GM21619 (cell line): ENCODE measurements at regions not wholly inside any gene's neighbourhood (a gene's known extent, or its start where the extent isn't known, plus 50 kb on each side); places are given as distances from the start of the nearest gene placed in this dataset.

Experiments used
- ATAC-seq: cut with Tn5 transposase; IDR thresholded peaks from one replicate; pipeline ENCODE4 v1.9.1; 2021; ENCODE audit not compliant: unreplicated experiment

DNA sequence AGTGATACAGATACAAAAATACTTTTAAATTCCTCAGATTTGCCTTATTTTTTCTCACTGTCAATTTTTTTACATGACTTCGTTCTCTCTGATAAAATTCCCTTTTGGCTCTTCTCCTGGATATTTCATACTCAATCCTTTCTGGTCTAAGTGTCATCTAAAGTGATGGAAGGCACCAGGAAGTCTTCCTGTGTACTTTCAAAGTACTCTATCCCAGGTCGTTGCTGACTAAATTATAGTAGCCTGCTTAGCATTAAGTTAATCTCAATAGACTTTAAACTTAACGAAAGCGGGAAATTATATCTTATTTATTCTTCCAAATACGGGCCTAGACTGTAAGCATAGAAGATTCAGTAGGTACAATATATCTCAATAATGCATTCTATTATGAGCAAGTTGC lies 67.8 kb downstream of the CASP12 start:
- no peak for ATAC-seq

DNA sequence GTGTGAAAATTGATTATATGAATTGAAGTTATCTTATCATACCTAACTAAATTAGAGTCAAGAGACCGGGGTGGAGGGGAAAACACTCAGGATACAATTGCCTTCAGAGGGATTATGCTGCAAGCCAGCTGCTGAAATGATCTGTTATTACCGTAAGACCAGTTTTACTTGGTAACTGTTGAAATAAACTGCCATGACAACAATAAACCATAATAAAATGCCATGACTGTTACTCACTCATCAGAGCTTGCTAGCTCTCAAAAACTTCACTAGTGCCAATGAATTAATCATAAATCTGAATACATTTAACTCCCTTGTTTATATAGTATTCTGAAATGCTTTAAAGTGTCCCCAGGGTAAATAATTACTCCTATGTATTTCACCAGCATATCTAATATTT lies 68.2 kb downstream of the CASP12 start:
- no peak for ATAC-seq

DNA sequence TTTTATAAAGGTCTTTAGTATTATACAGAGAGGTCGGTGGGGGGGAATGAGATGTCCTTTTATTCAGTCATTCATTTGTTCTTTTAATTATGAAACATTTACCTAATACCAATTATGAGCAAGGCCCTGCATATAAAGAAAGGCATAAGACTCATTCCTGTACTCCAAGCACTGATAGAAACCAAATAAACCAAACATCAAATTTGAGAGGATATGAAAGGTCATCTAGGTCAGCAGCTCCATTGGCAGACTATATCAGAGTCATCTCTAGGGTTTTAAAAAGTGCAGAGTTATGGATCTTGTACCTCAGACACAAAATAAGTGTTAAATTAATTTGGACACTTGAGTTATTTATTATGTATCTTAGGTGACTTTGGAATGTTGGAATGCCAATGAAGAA lies 71.5 kb downstream of the CASP12 start:
- no peak for ATAC-seq

DNA sequence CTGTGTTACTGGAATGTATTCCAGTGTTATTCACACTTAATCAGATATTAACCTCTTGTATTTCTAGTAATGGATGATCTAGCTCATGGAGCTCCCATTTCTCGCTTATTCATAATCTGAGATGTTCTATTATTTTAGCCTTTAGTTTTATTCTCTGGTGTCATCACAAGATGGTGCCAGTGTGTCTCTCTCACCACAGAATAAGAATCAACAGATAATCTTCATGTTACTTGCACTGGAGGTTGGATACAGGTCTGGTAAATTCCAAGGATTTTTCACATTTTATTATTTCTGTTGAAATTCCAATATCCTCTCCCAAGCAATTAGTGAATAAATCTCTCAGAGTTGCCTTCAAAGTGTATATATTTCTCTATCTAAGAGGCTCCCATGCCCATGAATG lies 74.6 kb downstream of the CASP12 start:
- ATAC-seq = no peak

DNA sequence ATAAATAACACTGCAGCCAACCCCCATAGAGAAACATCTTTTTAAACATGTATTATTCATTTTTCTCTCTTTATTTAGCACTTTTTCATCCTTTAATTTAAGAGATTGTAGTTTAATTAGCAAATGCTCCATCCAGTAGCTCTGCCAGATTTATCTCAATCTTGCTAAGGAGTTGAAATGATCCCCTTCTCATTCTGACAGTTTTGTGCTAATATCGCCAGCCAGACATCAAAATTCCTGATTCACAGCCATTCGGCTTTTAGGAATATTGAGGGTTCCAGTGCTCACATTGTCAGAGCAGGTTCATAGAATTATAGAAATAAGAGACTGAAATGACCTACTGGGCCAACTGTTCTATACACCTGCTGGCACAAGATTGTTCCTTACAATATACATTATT lies 77.8 kb downstream of the CASP12 start:
- ATAC-seq = no peak

DNA sequence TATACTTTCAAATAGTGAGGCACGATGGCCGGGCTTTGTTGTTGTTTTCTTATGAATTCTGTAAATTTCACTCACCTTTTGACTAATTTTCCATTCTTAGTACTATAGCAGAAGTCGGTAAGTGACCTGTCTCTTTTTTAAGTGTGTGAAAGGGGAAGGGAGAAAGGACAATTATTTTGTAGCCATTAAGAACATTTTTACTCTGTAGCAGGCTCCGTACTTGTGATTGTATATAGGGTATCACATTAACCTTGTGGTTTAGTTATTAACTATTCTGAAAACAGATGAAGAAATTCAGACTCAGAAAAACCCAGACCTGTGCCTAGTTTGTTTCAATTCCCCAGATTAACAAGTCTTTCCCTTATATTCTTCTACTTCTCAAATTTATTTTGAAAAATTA lies 78.7 kb downstream of the CASP12 start:
- no peak for ATAC-seq

DNA sequence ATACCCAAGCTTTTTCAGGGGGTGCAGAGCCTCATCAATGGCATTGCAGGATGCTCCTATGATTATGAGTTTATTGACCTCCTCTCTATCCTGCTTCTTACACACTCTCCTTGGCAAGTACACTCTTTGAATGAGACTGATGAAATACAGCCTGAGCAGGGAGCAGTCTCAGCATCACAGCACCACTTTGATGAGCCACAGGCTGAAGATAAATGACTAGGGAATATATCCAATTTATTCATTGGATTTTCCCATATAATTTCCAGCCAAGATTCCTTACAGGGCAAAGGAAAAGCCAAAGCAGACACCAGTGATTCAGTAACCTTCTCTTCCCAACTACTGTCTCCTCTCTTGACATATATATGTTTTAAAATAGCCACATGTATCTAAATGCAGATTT lies 79.2 kb downstream of the CASP12 start:
- ATAC-seq = no peak

DNA sequence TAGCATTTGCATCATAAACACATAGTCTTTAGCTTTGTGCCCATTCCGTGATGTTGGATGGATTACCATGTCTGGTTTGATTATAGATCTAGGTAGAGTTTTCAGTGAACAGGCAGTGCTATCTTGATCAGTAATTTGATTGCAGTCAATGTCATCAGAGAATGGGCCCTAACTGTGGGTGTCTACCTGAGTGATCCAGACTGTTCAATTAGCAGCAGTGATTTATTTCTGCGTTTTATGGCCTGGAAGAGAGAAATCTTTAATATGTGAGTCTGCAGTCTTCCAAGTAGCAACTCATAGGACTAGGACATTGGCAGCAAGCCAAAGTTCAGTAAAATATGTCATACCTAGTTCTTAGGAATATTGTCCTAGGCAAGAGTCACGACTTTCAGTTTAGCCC lies 80.3 kb downstream of the CASP12 start:
- ATAC-seq = no peak

DNA sequence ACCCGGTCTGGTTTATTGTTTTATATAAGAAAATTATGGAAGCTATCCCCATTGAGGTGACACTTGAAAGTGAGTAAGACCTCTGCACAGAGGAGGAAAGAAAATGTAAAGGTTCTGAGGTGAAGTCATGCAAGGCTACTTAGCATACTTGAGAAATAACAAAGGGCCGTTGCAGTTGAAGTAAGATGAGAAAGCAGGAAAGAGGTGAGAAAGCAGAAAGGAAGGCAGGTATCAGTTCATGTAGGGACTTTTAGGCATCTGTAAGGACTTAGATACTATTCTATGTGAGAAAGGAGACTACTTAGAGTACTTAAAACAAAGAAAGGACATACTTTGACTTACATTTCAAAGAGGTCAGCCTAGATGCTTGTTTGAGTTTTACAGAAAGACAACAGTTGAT lies 84.7 kb downstream of the CASP12 start:
- no peak for ATAC-seq

DNA sequence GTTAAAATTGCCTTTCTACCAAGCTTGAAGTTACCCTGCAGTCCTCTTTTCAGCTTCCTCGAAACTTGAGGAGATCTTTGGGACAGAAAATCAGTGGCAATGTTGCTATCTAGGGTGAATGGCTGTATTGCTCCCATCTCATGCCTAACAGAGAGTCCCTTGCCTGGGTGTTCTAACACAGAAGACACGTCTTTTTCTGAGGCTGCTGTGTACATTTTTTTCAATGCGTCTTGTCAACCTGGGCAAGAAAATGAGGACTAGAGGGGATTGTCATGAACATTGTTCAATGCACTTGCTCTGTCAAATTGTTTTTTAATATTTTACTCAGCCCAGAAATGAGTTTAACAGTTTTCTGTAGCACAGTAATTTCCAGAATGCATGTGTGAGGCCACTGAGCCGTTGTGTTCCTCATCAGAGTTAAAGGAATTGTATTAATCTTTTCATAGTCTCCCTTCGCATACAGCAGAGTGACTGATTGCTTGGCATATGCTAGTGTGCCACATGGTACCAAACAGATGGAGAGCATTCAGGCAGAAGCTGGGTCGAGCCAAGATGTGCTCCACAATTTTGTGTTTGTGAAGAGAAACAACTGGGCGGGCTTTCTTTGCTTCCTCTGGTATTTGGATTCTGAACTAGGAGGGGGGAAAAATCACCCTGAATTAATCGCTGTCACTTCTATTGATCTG lies 86.0 kb downstream of the CASP12 start:
- ATAC-seq = no peak

DNA sequence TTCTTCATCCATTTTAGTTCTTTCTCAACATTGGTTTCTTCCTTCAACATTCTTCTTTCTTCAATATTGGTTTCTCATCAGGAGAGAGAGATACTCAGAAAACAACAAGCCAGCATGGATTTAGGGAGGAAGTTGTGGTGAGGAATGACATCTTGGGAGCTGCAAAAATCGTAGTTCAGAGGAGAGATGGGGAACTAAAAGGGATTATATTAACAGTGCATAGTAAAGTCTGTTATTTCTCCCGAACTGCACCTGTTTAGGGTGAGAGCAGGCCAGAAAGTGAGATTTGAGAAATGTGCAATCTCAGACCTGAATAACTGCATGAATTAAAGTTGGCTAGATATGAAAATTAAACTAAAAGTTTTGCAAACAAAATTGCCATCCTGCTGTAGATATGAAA lies 94.5 kb downstream of the CASP12 start:
- no peak for ATAC-seq

DNA sequence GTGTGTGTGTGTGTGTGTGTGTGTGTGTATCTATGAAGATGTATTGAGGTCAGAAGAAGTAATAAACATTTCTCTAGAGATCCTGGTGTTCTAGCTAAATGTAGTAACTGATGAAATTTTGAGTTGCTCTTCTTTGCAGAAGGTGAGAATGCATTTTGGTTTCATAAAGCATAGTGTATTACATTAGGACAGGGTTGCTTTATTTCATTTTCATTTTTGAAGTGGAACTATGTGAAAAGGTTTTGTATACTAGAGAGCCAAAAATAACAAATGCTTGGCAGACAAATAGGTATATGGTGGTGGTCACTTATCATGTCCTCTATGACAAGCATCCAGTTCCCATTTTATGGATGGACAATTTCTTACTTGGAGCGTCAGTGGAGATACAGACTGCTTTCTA lies 99.0 kb downstream of the CASP12 start:
- ATAC-seq = peak; percentile 89

DNA sequence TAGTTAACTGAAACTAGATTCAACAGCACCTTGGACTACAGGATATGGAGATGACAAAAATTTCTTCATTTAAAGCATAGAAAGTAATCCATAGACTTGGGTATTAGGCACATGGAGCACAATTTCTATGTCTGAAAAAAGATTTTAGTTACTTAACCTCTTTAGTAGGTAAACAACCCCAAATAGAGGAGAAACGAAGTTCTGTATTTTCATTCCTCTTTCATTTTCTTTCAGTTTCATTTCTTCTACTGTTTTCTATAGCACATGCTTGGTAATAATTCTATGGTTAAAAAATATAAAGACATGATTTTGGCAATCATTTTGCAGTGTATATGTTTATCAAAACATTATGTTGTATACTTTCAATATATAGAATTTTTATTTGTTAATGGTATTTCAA lies 99.5 kb downstream of the CASP12 start:
- ATAC-seq = peak; percentile 62

DNA sequence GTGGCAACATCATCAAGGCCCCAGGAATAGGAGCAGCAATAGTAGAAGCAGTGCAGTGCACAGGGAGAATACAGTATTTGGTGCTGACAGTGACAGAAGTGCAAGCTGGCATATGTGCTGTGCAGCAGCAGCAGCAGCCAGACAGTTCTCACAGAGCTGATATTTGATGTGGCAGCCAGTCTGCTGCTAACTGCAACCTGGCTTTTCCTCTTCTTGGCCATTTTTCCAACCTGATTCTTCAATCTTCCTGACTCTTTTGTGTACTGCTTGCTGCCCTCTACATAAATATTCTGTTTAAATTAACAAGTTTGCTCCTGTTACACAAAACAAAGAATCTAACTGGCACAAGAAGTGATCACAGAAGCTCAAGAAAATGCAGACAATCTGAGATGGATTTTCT lies 102.0 kb downstream of the CASP12 start:
- ATAC-seq = no peak

DNA sequence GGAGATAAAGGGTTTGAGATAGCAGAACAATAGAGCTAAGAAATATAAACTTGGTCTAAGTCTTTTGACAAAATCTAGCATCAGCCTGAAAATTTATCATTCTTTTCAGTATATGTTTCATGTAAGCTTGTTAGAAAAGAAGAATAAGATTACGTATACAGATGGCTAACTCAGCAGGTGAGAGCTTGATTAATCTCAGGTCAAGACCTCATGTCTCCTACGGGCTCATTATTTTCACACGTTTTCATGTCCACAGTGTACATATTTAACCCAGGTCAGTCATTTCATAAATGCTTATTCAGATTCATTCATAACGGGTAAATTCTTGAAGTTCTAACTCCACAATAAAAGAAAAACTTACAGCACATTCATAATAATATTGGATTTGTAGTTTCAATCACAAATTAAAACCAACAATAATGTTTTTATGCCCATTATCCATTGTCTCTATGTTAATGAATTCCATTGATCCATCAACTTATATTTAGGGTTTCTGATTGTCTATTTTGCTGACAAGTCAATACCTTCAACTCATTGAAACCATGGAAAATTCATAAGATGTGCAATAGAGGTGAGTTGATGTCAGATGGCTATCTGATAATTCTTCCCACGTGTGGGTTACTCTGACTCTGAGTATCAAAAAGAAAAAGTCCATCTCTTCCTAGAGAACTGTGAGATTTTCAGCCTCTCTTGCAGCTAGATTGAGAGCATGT lies 102.6 kb downstream of the CASP12 start:
- no peak for ATAC-seq

DNA sequence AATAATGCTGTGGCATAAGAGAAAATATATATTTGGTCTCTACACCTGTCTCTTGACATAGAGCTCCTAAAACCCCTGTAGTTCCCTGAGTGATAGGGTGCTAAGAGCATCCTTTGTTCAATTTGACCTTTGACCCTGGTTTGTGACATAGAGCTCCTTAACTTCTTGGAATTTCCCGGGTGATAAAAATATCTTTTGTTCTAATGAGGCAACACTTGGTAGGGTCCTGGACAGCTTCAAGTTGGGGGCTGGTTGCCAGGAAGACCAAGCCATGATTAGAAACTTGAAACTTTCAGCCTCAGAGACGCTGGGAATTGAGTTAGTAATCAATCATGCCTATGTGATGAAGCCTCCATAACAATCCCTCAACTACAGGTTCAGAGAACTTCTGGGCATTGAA lies 105.4 kb downstream of the CASP12 start:
- no peak for ATAC-seq

DNA sequence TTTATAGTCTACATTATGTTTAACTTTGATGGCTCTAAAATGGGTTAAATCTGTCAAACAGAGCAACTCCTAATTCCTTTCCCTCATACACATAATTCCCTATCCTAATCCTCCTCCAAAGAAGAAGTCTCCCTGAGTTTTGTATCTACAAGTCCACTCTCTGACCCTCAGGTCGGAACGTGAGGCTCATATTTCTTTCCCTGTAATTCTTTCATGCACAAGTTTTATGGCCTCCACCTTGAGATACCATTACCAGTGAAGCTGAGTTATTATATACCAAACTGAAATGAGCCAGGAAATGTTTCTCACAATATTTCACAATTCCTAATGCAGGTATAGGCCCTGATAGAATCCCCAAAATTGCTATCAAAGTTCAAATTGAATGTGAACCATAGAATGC lies 106.4 kb downstream of the CASP12 start:
- no peak for ATAC-seq

DNA sequence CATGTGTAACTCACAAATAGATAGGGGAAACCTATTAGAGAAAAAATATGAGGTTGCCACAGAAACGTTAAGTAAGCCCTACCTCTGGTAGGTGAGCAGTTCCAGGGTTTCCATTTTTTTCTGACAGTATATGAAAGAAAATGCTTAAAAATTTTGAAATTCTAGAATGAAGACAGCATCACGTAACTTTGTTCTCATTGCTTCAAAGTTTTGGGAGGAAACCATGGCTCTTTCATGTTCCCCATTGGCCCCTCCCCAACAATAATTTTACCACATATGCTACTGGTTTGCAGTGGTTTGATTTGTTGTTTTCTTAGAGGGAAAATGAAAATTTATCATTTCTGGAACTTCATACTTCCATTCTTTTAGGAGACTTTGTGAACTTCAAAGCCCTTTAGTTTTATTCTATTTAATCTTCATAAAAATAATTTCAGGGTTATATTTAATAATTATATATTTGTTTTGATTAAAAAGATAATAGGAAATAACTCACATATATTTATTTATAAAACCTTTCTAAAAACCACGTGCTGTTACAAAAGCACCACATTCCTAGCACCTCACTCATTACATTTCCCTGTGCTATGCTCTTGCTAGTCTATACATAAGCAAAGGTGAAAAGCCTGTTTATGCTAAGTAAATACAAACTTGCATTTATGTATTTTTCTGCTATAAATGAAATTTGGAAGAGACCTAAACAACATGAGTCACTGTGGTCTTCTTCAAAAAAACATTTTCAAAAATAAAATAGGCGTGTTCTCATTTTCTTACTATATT lies 113.4 kb downstream of the CASP12 start:
- ATAC-seq = no peak

DNA sequence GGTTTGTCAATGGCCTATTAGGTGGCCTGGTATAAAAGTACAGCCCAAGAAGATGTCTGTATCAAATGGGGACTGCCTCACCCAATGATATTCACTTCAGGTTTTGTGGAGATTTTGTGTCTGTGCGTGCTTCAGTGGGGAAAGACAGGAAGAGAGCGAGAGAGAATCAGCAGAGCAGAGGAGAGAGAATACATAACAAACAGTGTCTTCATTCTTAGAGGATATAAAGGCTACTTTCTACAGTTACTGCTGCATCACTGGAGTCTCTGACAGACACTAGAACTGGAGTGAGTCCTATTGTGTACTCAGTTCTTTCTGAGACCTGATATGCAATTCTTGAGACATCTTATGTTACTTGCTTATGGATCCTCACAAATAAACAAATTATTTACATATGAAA lies 115.0 kb downstream of the CASP12 start:
- ATAC-seq = no peak

DNA sequence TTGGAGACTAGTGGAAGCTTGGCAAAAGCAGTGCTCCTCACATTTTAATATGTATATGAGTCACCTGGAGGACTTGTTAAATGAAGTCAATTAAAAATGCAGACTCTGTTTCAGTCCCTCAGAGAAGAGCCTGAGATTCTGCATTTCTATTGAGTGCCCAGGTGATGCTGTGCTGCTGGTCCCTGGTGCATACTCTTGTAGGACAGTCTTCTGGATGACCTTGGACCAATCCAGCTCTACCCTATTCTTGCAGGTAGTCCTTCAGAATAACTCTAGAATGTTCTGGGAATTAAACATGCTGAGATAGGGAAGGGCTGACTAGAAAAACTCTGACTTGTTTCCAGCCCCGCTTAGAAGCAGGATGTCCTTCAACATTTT lies 115.9 kb downstream of the CASP12 start:
- no peak for ATAC-seq

DNA sequence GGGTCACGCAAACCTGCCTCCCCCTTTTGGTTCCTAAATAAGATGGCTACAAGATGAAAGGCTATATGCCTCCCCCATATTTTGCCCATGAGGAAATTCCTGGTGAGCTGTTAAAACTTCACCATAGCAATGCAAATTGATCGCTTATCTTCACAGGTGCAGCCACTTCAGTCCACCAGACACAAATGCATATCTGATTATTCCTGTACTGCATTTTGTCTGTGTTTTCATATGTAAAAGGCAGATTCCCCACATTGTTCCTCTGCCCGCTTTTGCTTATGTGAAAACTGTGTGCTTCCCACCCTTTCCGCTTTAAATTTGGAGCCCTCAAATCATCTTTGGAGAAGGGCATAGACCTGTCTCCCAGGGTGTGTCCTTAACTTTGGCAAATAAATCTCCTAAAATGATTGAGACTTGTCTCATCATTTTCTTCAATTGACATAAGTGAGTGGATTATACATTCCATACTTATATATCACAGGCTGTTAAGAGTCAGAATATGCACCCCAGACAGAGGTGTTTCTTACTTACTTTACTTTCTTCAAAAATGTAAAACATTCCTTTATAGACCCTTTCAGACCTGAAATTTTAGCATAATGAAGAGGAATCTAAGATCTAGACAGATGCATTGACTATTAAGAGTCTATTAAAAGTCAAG lies 116.4 kb downstream of the CASP12 start:
- ATAC-seq = no peak

DNA sequence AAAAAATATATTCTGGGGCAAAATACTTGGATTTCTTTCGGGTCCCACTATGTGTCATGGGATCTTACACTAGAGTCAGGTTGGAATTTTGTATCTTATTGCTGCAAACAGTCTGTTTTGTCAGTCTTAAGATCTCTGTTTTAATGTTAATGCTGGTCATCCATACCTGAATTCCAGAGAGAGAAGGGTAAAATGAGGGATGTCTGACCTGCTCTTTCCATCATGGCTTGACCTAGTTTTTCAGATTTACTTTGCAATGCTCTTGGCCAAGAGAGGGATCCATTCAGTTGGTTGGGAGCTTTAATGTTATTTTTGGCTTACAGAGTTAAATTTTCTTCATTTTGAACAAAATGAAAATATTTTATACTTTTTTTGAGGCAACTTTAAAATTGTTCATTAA lies 117.2 kb downstream of the CASP12 start:
- ATAC-seq = no peak
